Esophagus squamous epithelium (tissue), 4 donors: ENCODE measurements at regions not wholly inside any gene's neighbourhood (a gene's known extent, or its start where the extent isn't known, plus 50 kb on each side); places are given as distances from the start of the nearest gene placed in this dataset.

Experiments used
- CTCF ChIP-seq, 6 experiments: fragments of 450-650 bp in 4 of 6; fragments of 200-600 bp in 2 of 6; sonication (generic) in 2 of 6; IDR thresholded peaks; one replicate each; pipeline ENCODE4 v1.5.1; 2016 to 2019; ENCODE audit warnings: antibody characterized with exemption in 6 of 6, mild to moderate bottlenecking in 4 of 6, moderate library complexity in 4 of 6
- POLR2A ChIP-seq, 4 donors: fragments of 450-650 bp; IDR thresholded peaks; one replicate each; pipeline ENCODE4 v1.6.1; 2017; ENCODE audit warnings: antibody characterized with exemption in 4 of 4, mild to moderate bottlenecking in 4 of 4, moderate library complexity in 3 of 4

- TF ChIP-seq CTCF (IDR thresholded peaks at IDR 0.05), result no peak
- no peak for TF ChIP-seq POLR2A (IDR thresholded peaks at IDR 0.05)
Observed at GRCh38 chr16:87186876-87187533, 130.2 kb downstream of the C16orf95 start.
